GM18505 (cell line): ENCODE measurements at regions not wholly inside any gene's neighbourhood (a gene's known extent, or its start where the extent isn't known, plus 50 kb on each side); places are given as distances from the start of the nearest gene placed in this dataset.

Experiments
- ATAC-seq: cut with Tn5 transposase; IDR thresholded peaks from one replicate; pipeline ENCODE4 v1.9.1; 2021; ENCODE audit not compliant: unreplicated experiment
- POLR2A ChIP-seq: IDR thresholded peaks from 4 replicates; pipeline ENCODE4 v1.6.1; 2011; ENCODE audit warnings: borderline replicate concordance; ENCODE audit not compliant: insufficient read depth, insufficient read length; ENCODE audit errors: extremely low read depth

- TF ChIP-seq POLR2A = no peak
Measured at GRCh38 chr7:52928591-52928990, 106.8 kb upstream of the POM121L12 start.

GRCh38 chr7:52925332-52925731 lies 110.1 kb upstream of the POM121L12 start:
- no peak for TF ChIP-seq POLR2A
- no peak for ATAC-seq

More at GRCh38 chr7:52928591-52928990, 106.8 kb upstream of the POM121L12 start:
- ATAC-seq = no peak

DNA sequence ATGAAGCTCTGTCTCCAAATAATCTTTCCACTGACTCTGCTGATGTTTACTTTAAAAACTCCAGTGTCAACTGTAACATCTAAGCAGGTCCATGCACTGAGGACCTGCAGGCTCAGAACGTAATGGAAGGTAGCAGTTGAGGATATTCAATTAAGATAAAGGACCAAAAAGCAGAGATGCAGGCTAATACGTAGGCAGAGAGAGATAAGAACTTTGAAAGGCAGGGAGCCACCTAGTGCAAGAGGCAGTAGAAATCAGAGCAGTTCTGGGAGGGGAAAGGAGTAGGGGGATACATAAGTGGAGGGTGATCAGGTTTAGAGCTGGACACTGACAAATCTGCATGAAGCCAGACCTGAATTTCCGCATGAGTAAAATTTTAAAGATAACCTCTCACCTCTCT lies 114.5 kb upstream of the POM121L12 start:
- TF ChIP-seq POLR2A = no peak
- no peak for ATAC-seq

GRCh38 chr7:52917982-52918578 lies 117.4 kb upstream of the POM121L12 start:
- ATAC-seq = no peak
- TF ChIP-seq POLR2A = no peak

- no peak for TF ChIP-seq POLR2A
- no peak for ATAC-seq
Measured at GRCh38 chr7:52911795-52912194, 123.6 kb upstream of the POM121L12 start.

DNA sequence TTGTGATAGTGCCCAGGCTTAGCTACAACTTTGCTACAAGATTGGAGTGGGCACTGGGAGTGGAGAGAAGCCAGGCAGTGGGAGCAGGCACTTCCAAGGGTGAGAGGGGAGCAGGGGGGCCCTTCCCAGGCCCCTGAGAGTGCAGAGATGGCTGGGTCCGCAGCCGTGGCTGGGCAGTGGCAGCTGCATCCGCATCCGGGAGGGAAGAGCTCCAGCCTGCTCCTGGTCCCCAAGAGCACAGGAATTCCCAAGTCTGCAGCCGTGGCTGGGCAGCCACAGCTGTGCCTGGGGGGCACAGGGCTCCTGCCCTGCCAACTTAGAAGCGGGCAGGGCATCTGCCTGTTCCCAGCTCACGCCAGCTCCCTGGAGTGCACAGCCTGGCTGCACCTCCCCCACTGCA lies 124.1 kb upstream of the POM121L12 start:
- TF ChIP-seq POLR2A = no peak
- ATAC-seq = no peak

GRCh38 chr7:52909935-52910334 lies 125.5 kb upstream of the POM121L12 start:
- TF ChIP-seq POLR2A = no peak
- ATAC-seq = no peak

DNA sequence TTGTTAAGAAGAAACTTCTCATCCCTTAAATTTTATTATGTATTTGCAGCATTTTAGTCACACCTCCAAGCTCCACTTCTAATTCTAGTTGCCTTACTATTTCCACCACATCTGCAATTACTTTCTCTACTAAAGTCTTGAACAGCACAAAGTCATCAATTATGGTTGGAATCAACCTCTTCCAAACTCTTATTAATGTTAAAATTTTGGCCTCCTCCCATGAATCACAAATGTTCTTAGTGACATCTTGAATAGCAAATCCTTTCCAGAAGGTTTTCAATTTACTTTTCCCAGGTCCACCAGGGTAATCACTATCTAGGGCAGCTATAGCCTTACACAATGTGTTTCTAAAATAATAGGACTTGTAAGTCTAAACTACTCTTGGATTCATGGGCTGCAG lies 126.3 kb upstream of the POM121L12 start:
- ATAC-seq = no peak
- TF ChIP-seq POLR2A = no peak

DNA sequence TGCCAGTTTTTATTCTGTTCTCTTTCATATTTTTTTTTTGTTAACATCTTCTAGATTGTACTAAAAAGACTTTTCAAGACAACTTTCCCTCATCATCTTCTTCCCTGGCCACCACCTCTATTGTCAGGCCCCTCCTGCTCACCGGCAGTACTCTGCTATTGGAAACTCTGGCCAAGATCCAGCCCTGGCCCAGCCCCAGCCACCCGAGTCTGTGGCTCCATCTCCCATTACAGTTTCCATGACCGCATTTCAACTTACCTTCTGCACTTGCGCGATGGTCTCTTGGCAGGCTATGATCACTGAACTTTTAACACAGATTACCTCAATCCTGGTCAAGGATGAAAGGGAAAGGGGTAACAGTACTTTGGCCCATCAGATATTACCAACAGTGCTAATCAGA lies 137.7 kb upstream of the POM121L12 start:
- no peak for ATAC-seq
- TF ChIP-seq POLR2A = no peak

DNA sequence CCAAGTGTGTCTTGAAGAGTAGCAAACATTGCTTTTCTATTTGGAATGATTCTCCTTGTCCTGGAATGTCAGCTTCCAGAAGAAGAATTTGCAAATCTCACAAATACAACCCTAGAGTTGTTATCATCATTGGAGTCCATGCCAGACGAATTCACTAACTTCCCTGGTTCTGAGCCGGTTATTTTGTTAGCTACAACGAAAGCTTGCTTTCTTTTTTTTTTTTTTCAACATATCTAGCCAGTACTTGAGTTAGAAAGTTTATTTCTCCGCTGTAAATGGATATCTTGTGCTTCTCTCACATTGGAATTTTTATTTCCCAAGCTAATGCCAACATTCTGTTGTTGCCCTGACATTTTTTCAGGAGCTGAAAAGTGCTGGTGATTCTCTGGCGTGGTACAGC lies 138.1 kb upstream of the POM121L12 start:
- no peak for TF ChIP-seq POLR2A
- no peak for ATAC-seq

GRCh38 chr7:52877240-52877639 lies 158.2 kb upstream of the POM121L12 start:
- TF ChIP-seq POLR2A = no peak
- no peak for ATAC-seq

DNA sequence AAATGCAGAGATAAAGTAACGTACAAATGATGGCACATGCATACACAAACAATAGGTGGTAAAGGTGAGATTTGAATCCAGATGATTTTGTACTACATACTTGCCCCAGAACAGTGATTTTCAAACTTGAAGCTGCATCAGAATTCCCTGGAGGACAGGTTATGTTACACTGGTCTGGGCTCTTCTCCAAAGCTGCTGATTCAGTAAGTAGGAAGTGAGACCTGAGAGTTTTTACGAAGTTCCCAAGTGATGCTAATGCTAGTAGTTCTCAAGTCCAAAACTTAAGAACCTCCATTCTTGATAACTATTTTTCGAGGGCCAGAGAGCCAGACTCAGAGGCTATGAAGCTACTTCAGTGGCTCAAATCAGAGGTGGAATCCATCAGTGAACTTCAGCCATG lies 159.0 kb upstream of the POM121L12 start:
- TF ChIP-seq POLR2A = no peak
- ATAC-seq = no peak

- no peak for TF ChIP-seq POLR2A
- ATAC-seq = no peak
Measured at GRCh38 chr7:52863652-52864051, 171.8 kb upstream of the POM121L12 start.

DNA sequence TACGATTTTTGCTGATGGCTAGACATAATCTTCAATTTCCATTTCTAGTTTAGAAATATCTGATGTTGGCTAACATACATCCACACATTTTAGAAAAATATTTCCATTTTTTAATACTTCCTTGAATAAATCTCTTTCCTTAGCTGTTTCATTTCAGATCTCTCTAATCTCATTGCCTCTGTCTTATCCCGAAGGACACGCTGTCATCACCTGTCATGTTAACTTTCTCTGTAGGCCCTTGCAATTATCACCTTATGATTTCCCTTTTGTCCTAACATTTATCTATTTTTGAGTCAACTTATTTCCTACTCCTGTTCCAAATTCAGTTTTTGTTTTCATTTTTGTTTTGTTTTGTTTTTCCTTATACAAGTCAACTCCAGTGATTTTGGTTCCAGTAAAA lies 173.1 kb upstream of the POM121L12 start:
- no peak for ATAC-seq
- no peak for TF ChIP-seq POLR2A

- TF ChIP-seq POLR2A = no peak
- ATAC-seq = no peak
Measured at GRCh38 chr7:52857367-52857766, 178.1 kb upstream of the POM121L12 start.
